H1 (cell line): ENCODE measurements at regions not wholly inside any gene's neighbourhood (a gene's known extent, or its start where the extent isn't known, plus 50 kb on each side); places are given as distances from the start of the nearest gene placed in this dataset.

Experiments
- CTCF ChIA-PET: fragments of 300-600 bp; sonication (Branson Sonifier 250); formaldehyde crosslinking; loops from one replicate; lab custom pipeline; 2021; ENCODE audit not compliant: partially characterized antibody; lab: Charles Lee
- POLR2A ChIA-PET: fragments of 300-600 bp; sonication (Branson Sonifier 250); formaldehyde crosslinking; loops from one replicate; lab custom pipeline; 2021; ENCODE audit warnings: inconsistent platforms; ENCODE audit not compliant: partially characterized antibody; lab: Charles Lee
- DNase-seq, 2 experiments: peaks; one replicate each; pipeline versions ENCODE4 v3.0.0 to v3.0.0-alpha.2; 2010 to 2022; ENCODE audit warnings: low spot score in 2 of 2, low read depth in 1 of 2, mixed read lengths in 1 of 2
- FAIRE-seq: peaks from 2 replicates; lab custom pipeline; 2011; peaks lifted over from hg19 to GRCh38; lab: Jason Lieb, UNC
- H2AFZ ChIP-seq: 2 replicates; pipeline ENCODE4 v1.8.1; 2012; ENCODE audit warnings: low read length, inconsistent platforms
- H2AK5ac ChIP-seq: 2 replicates; pipeline ENCODE4 v1.6.1; 2013; ENCODE audit warnings: low read depth, low read length
- H2BK120ac ChIP-seq: replicated peaks from 2 replicates; pipeline ENCODE3; 2013; ENCODE audit warnings: low read depth, low read length, inconsistent platforms
- H2BK12ac ChIP-seq: 2 replicates; pipeline ENCODE4 v1.6.1; 2013; ENCODE audit warnings: low read depth, low read length
- H2BK15ac ChIP-seq: 2 replicates; pipeline ENCODE4 v1.6.1; 2013; ENCODE audit warnings: low read length
- H2BK20ac ChIP-seq: 2 replicates; pipeline ENCODE4 v1.6.1; 2013; ENCODE audit warnings: low read length
- H2BK5ac ChIP-seq: 2 replicates; pipeline ENCODE4 v1.6.1; 2013; ENCODE audit warnings: low read depth, low read length
- H3K14ac ChIP-seq: 2 replicates; pipeline ENCODE4 v1.6.1; 2013; ENCODE audit warnings: inconsistent platforms; ENCODE audit not compliant: insufficient read length
- H3K18ac ChIP-seq: 2 replicates; pipeline ENCODE4 v1.6.1; 2013; ENCODE audit warnings: low read length; ENCODE audit errors: extremely low read depth
- H3K23ac ChIP-seq: 2 replicates; pipeline ENCODE4 v1.6.1; 2013; ENCODE audit warnings: inconsistent platforms; ENCODE audit not compliant: insufficient read length
- H3K23me2 ChIP-seq: 2 replicates; pipeline ENCODE4 v1.6.1; 2013; ENCODE audit warnings: low read depth, low read length
- H3K27ac ChIP-seq: 2 replicates; pipeline ENCODE4 v1.6.1; 2011; ENCODE audit warnings: low read depth, low read length, inconsistent platforms
- H3K27me3 ChIP-seq, 4 experiments: replicated peaks in 1 of 4; 1 replicate in 1 of 4; 2 replicates in 3 of 4; pipeline versions ENCODE4 v1.6.1 to v1.8.1; 2011 to 2013; ENCODE audit warnings: low read length in 3 of 4, mild to moderate bottlenecking in 3 of 4, inconsistent platforms in 2 of 4, mixed read lengths in 2 of 4, moderate library complexity in 1 of 4; ENCODE audit not compliant: control insufficient read depth in 3 of 4, insufficient read depth in 3 of 4; ENCODE audit errors: extremely low read depth in 1 of 4
- H3K36me3 ChIP-seq, 4 experiments: 2 replicates each; pipeline versions ENCODE4 v1.6.1 to v1.8.1; 2011 to 2013; ENCODE audit warnings: mild to moderate bottlenecking in 4 of 4, low read length in 3 of 4, moderate library complexity in 2 of 4, control low read depth in 1 of 4, inconsistent platforms in 1 of 4; ENCODE audit not compliant: insufficient read depth in 4 of 4, control insufficient read depth in 2 of 4
- H3K4ac ChIP-seq: replicated peaks from 2 replicates; pipeline ENCODE3; 2013; ENCODE audit warnings: low read length, low read depth, mixed read lengths, inconsistent platforms; ENCODE audit not compliant: insufficient read length
- H3K4me1 ChIP-seq, 4 experiments: replicated peaks in 1 of 4; 1 replicate in 1 of 4; 2 replicates in 3 of 4; pipeline versions ENCODE4 v1.6.1 to v1.8.1; 2011 to 2013; ENCODE audit warnings: low read length in 3 of 4, inconsistent platforms in 2 of 4, mixed read lengths in 1 of 4; ENCODE audit not compliant: insufficient read depth in 4 of 4, control insufficient read depth in 3 of 4
- H3K4me2 ChIP-seq, 2 experiments: 2 replicates each; pipeline versions ENCODE4 v1.6.1 to v1.8.1; 2011 to 2013; ENCODE audit warnings: low read depth in 2 of 2, low read length in 2 of 2, control low read depth in 1 of 2, inconsistent platforms in 1 of 2, mild to moderate bottlenecking in 1 of 2; ENCODE audit not compliant: insufficient read depth in 1 of 2
- H3K4me3 ChIP-seq, 4 experiments: fragments of 200-600, 300-600 bp in 1 of 4; sonication (generic), shearing (Covaris generic), sonication (Bioruptor Twin) in 1 of 4; 2 replicates each; pipeline versions ENCODE4 v1.5.1 to v1.8.1; 2011 to 2016; ENCODE audit warnings: low read length in 4 of 4, low read depth in 3 of 4, control low read depth in 2 of 4, inconsistent platforms in 2 of 4, mild to moderate bottlenecking in 2 of 4, mixed read lengths in 1 of 4, moderate library complexity in 1 of 4; ENCODE audit not compliant: insufficient read depth in 2 of 4; ENCODE audit errors: extremely low read depth in 1 of 4
- H3K56ac ChIP-seq: replicated peaks from 2 replicates; pipeline ENCODE3; 2013; ENCODE audit warnings: low read depth, mild to moderate bottlenecking, mixed read lengths, low read length, inconsistent platforms; ENCODE audit not compliant: insufficient read length
- H3K79me1 ChIP-seq: 2 replicates; pipeline ENCODE4 v1.6.1; 2013; ENCODE audit warnings: low read depth, low read length, control low read depth
- H3K79me2 ChIP-seq, 2 experiments: 2 replicates each; pipeline versions ENCODE4 v1.6.1 to v1.8.1; 2012 to 2013; ENCODE audit warnings: low read length in 2 of 2, mild to moderate bottlenecking in 2 of 2, inconsistent platforms in 1 of 2; ENCODE audit not compliant: insufficient read depth in 2 of 2, control insufficient read depth in 1 of 2
- H3K9ac ChIP-seq, 4 experiments: replicated peaks in 1 of 4; 1 replicate in 1 of 4; 2 replicates in 3 of 4; pipeline versions ENCODE4 v1.6.1 to v1.8.1; 2011 to 2013; ENCODE audit warnings: low read depth in 3 of 4, low read length in 3 of 4, control low read depth in 2 of 4, mild to moderate bottlenecking in 2 of 4, moderate library complexity in 2 of 4, inconsistent platforms in 1 of 4; ENCODE audit errors: extremely low read depth in 1 of 4
- H3K9me3 ChIP-seq, 2 experiments: 2 replicates each; pipeline versions ENCODE4 v1.6.1 to v1.8.1; 2012 to 2013; ENCODE audit warnings: mild to moderate bottlenecking in 2 of 2, moderate library complexity in 2 of 2, control low read depth in 1 of 2, inconsistent platforms in 1 of 2, low read depth in 1 of 2, low read length in 1 of 2, mixed read lengths in 1 of 2; ENCODE audit not compliant: insufficient read depth in 2 of 2
- H4K20me1 ChIP-seq, 2 experiments: replicated peaks in 1 of 2; 2 replicates each; pipeline versions ENCODE3 to v1.8.1; 2011 to 2013; ENCODE audit warnings: inconsistent platforms in 2 of 2, low read length in 2 of 2, mild to moderate bottlenecking in 1 of 2; ENCODE audit not compliant: insufficient read depth in 2 of 2, control insufficient read depth in 1 of 2
- H4K5ac ChIP-seq: 2 replicates; pipeline ENCODE4 v1.6.1; 2013; ENCODE audit warnings: low read length, low read depth, mixed read lengths, inconsistent platforms; ENCODE audit not compliant: insufficient read length
- H4K8ac ChIP-seq: 2 replicates; pipeline ENCODE4 v1.8.0; 2013; ENCODE audit warnings: mild to moderate bottlenecking, moderate library complexity, low read length, inconsistent platforms; ENCODE audit not compliant: insufficient read depth; ENCODE audit errors: extremely low read depth
- H4K91ac ChIP-seq: replicated peaks from 2 replicates; pipeline ENCODE3; 2013; ENCODE audit warnings: low read length, mixed read lengths, inconsistent platforms; ENCODE audit not compliant: insufficient read length
- ASH2L ChIP-seq: fragments of 200-600, 300-600 bp; sonication (generic); IDR thresholded peaks from one replicate; pipeline ENCODE4 v1.7.1; 2017; ENCODE audit warnings: low read length
- BRCA1 ChIP-seq: IDR thresholded peaks from 2 replicates; pipeline ENCODE4 v1.6.1; 2012; ENCODE audit warnings: low read depth, low read length, improper control_type of control experiment
- CEBPB ChIP-seq: IDR thresholded peaks from 2 replicates; pipeline ENCODE4 v1.6.1; 2012; ENCODE audit warnings: low read depth, low read length
- CHD2 ChIP-seq: IDR thresholded peaks from 2 replicates; pipeline ENCODE4 v1.6.1; 2012; ENCODE audit warnings: low read length, improper control_type of control experiment
- CTBP2 ChIP-seq: IDR thresholded peaks from 2 replicates; pipeline ENCODE4 v1.7.0; 2011; ENCODE audit warnings: borderline replicate concordance, mild to moderate bottlenecking, moderate library complexity, mixed read lengths, low read length; ENCODE audit not compliant: insufficient read depth, insufficient read length
- GTF2F1 ChIP-seq: IDR thresholded peaks from 2 replicates; pipeline ENCODE4 v1.6.1; 2012; ENCODE audit warnings: low read depth, low read length, improper control_type of control experiment, borderline replicate concordance
- MAFK ChIP-seq: IDR thresholded peaks from 2 replicates; pipeline ENCODE4 v1.6.1; 2012; ENCODE audit warnings: low read depth, mild to moderate bottlenecking, improper control_type of control experiment, low read length
- MAX ChIP-seq: IDR thresholded peaks from 2 replicates; pipeline ENCODE4 v1.6.1; 2012; ENCODE audit warnings: inconsistent platforms
- NRF1 ChIP-seq: IDR thresholded peaks from 2 replicates; pipeline ENCODE4 v1.6.1; 2011; ENCODE audit warnings: mild to moderate bottlenecking, low read depth, low read length, improper control_type of control experiment
- RXRA ChIP-seq: IDR thresholded peaks from 2 replicates; pipeline ENCODE4 v1.6.1; 2011; ENCODE audit warnings: low read depth, mild to moderate bottlenecking, low read length, moderate library complexity; ENCODE audit not compliant: insufficient read depth
- SAP30 ChIP-seq: fragments of 300-600 bp; sonication (generic); IDR thresholded peaks from 2 replicates; pipeline ENCODE4 v1.7.1; 2012; ENCODE audit warnings: low read length, moderate library complexity, mild to moderate bottlenecking, inconsistent platforms; ENCODE audit not compliant: insufficient read depth, insufficient replicate concordance
- SP1 ChIP-seq: IDR thresholded peaks from 2 replicates; pipeline ENCODE4 v1.6.1; 2011; ENCODE audit warnings: low read depth, low read length
- SP4 ChIP-seq: IDR thresholded peaks from 2 replicates; pipeline ENCODE4 v1.6.1; 2012; ENCODE audit warnings: low read length, inconsistent platforms
- USF2 ChIP-seq: IDR thresholded peaks from 2 replicates; pipeline ENCODE4 v1.6.1; 2011; ENCODE audit warnings: low read length, improper control_type of control experiment
- ZNF274 ChIP-seq: IDR thresholded peaks from 2 replicates; pipeline ENCODE4 v1.7.0; 2012; ENCODE audit warnings: low read length, borderline replicate concordance; ENCODE audit errors: extremely low read depth
- WGBS, 2 experiments: shearing (Covaris generic) in 1 of 2; methylation state at CpG; one replicate each; pipeline versions ENCODE4 v1.1.6 to v1.1.7; 2013 to 2015; ENCODE audit warnings: low lambda C conversion rate in 2 of 2, mixed read lengths in 2 of 2, inconsistent platforms in 1 of 2, low coverage in 1 of 2, missing lambda C conversion rate in 1 of 2; ENCODE audit not compliant: insufficient replicate concordance in 2 of 2, insufficient coverage in 1 of 2, insufficient read length in 1 of 2; ENCODE audit errors: extremely low coverage in 1 of 2, missing lambda C conversion rate in 1 of 2; 5-methylcytosine and 5-hydroxymethylcytosine counted together

GRCh38 chr11:127218275-127218608, 217.7 kb upstream of the KIRREL3 start:
- no peak overlapping the region for H3K23ac ChIP-seq
- H3K9me3 ChIP-seq = no peaks in the 10 kb centered on the region
- H3K36me3 ChIP-seq = no peaks in the 10 kb centered on the region
- H2BK15ac ChIP-seq = no peak overlapping the region
- no peak overlapping the region for H4K5ac ChIP-seq
- no peak overlapping the region for H3K4me2 ChIP-seq
- no peak overlapping the region for H2AK5ac ChIP-seq
- no peak overlapping the region for H2BK120ac ChIP-seq
- ChIA-PET CTCF (interaction anchor here (0.9 to 1.4 kb wide), 3 partner anchors 31 to 201 kb away, joined by 3 read pairs; no protein-coding TSS in a partner anchor), POLR2A (no interaction called here)
- 84% methylated on average over 3 of the region's 3 CpGs; no CpG with 5 or more reads in 1 of the 2 experiments for WGBS, 2 experiments
- no peaks in the 10 kb centered on the region for H3K79me1 ChIP-seq
- no peak overlapping the region for H3K27ac ChIP-seq
- peaks cover 0 to 2% (median 0%) of the 10 kb centered on the region in 4 experiments; a peak in 2 of 7 replicates for H3K4me1 ChIP-seq
- H3K79me2 ChIP-seq = no peaks in the 10 kb centered on the region
- H3K14ac ChIP-seq = no peak overlapping the region
- no peak overlapping the region for H2BK20ac ChIP-seq
- H3K18ac ChIP-seq = no peak overlapping the region
- no peak for DNase-seq
- H3K27me3 ChIP-seq = peaks cover 0 to 1% (median 0%) of the 10 kb centered on the region in 4 experiments; a peak in 1 of 7 replicates
- TF ChIP-seq SP1 = no peak
- no peak for TF ChIP-seq ASH2L
- no peak for TF ChIP-seq CHD2
- no peak for TF ChIP-seq ZNF274
- no peak for TF ChIP-seq SP4
- no peak for TF ChIP-seq BRCA1
- TF ChIP-seq MAFK = no peak
- no peak for TF ChIP-seq CEBPB
- TF ChIP-seq CTBP2 = no peak
- TF ChIP-seq USF2 = no peak
- no peak for TF ChIP-seq MAX
- TF ChIP-seq SAP30 = no peak
- no peak for TF ChIP-seq RXRA
- no peak for TF ChIP-seq GTF2F1
- TF ChIP-seq NRF1 = no peak
- TF ChIP-seq, all 59 proteins: peak for 0
- H4K91ac ChIP-seq = no peak overlapping the region
- no peak overlapping the region for H2AFZ ChIP-seq
- no peak overlapping the region for H2BK5ac ChIP-seq
- no peak overlapping the region for H4K8ac ChIP-seq
- H3K9ac ChIP-seq = no peak overlapping the region
- H3K23me2 ChIP-seq = no peaks in the 10 kb centered on the region
- H3K56ac ChIP-seq = no peak overlapping the region
- H3K4ac ChIP-seq = no peak overlapping the region
- FAIRE-seq = no peak
- H4K20me1 ChIP-seq = no peaks in the 10 kb centered on the region
- no peak overlapping the region for H2BK12ac ChIP-seq
- H3K4me3 ChIP-seq = no peak overlapping the region
